H9 (cell line): ENCODE measurements at regions not wholly inside any gene's neighbourhood (a gene's known extent, or its start where the extent isn't known, plus 50 kb on each side); places are given as distances from the start of the nearest gene placed in this dataset.

Experiments
- DNase-seq: peaks from one replicate; pipeline ENCODE4 v3.0.0-alpha.2; 2017
- H2AFZ ChIP-seq: one replicate; pipeline ENCODE4 v1.6.1; 2013; ENCODE audit warnings: mild to moderate bottlenecking, low read length, control low read depth, moderate library complexity
- H2AK5ac ChIP-seq: 2 replicates; pipeline ENCODE4 v1.6.1; 2013; ENCODE audit warnings: low read length, control low read depth, mixed read lengths; ENCODE audit not compliant: insufficient read length
- H2BK120ac ChIP-seq: one replicate; pipeline ENCODE4 v1.6.1; 2013; ENCODE audit warnings: low read depth, mild to moderate bottlenecking, low read length, control low read depth, inconsistent platforms; ENCODE audit not compliant: poor library complexity, severe bottlenecking
- H2BK12ac ChIP-seq: 2 replicates; pipeline ENCODE4 v1.6.1; 2013; ENCODE audit warnings: low read length, control low read depth, mixed read lengths, low read depth; ENCODE audit not compliant: insufficient read length
- H2BK15ac ChIP-seq: 2 replicates; pipeline ENCODE4 v1.6.1; 2013; ENCODE audit warnings: low read depth, low read length, control low read depth
- H2BK20ac ChIP-seq: one replicate; pipeline ENCODE4 v1.6.1; 2013; ENCODE audit warnings: low read depth, mild to moderate bottlenecking, low read length, control low read depth, inconsistent platforms; ENCODE audit not compliant: poor library complexity, severe bottlenecking
- H2BK5ac ChIP-seq: 2 replicates; pipeline ENCODE4 v1.6.1; 2013; ENCODE audit warnings: low read length, control low read depth, mixed read lengths; ENCODE audit not compliant: insufficient read length
- H3K14ac ChIP-seq: 2 replicates; pipeline ENCODE4 v1.6.1; 2013; ENCODE audit warnings: low read length, control low read depth; ENCODE audit not compliant: insufficient read depth
- H3K18ac ChIP-seq: 2 replicates; pipeline ENCODE4 v1.6.1; 2013; ENCODE audit warnings: low read depth, mild to moderate bottlenecking, mixed read lengths, low read length, control low read depth; ENCODE audit not compliant: insufficient read length
- H3K23ac ChIP-seq: 2 replicates; pipeline ENCODE4 v1.6.1; 2013; ENCODE audit warnings: low read length, control low read depth, mixed read lengths, low read depth; ENCODE audit not compliant: insufficient read length
- H3K23me2 ChIP-seq: 2 replicates; pipeline ENCODE4 v1.6.1; 2013; ENCODE audit warnings: low read depth, mild to moderate bottlenecking, mixed read lengths, low read length, control low read depth; ENCODE audit not compliant: insufficient read length, poor library complexity, severe bottlenecking
- H3K27ac ChIP-seq: 2 replicates; pipeline ENCODE4 v1.5.1; 2013; ENCODE audit warnings: low read length, control low read depth, mixed read lengths, low read depth; ENCODE audit not compliant: insufficient read length
- H3K27me3 ChIP-seq: 2 replicates; pipeline ENCODE4 v1.6.1; 2013; ENCODE audit warnings: low read length, control low read depth, inconsistent platforms; ENCODE audit not compliant: insufficient read depth
- H3K4ac ChIP-seq: 2 replicates; pipeline ENCODE4 v1.6.1; 2013; ENCODE audit warnings: low read depth, mild to moderate bottlenecking, control low read depth, inconsistent platforms, low read length, moderate library complexity
- H3K4me1 ChIP-seq: 2 replicates; pipeline ENCODE4 v1.6.1; 2013; ENCODE audit warnings: low read length, control low read depth, inconsistent platforms; ENCODE audit not compliant: insufficient read depth
- H3K4me2 ChIP-seq: 2 replicates; pipeline ENCODE4 v1.6.1; 2013; ENCODE audit warnings: low read length, control low read depth, mixed read lengths; ENCODE audit not compliant: insufficient read length, insufficient read depth
- H3K56ac ChIP-seq: 2 replicates; pipeline ENCODE4 v1.6.1; 2013; ENCODE audit warnings: low read depth, mild to moderate bottlenecking, mixed read lengths, low read length, control low read depth; ENCODE audit not compliant: insufficient read length
- H3K79me1 ChIP-seq: 2 replicates; pipeline ENCODE4 v1.6.1; 2013; ENCODE audit warnings: low read depth, mild to moderate bottlenecking, moderate library complexity, low read length, control low read depth, inconsistent platforms; ENCODE audit not compliant: insufficient read depth, poor library complexity, severe bottlenecking
- H3K79me2 ChIP-seq: 2 replicates; pipeline ENCODE4 v1.6.1; 2013; ENCODE audit warnings: low read length, control low read depth, inconsistent platforms; ENCODE audit not compliant: insufficient read depth
- H3K9ac ChIP-seq: 2 replicates; pipeline ENCODE4 v1.6.1; 2013; ENCODE audit warnings: low read length, control low read depth, mixed read lengths; ENCODE audit not compliant: insufficient read length; ENCODE audit errors: extremely low read depth
- H3K9me3 ChIP-seq: one replicate; pipeline ENCODE4 v1.6.1; 2013; ENCODE audit warnings: low read depth, low read length, inconsistent platforms; ENCODE audit not compliant: control insufficient read depth
- H3T11ph ChIP-seq: one replicate; pipeline ENCODE4 v1.6.1; 2013; ENCODE audit warnings: mild to moderate bottlenecking, low read length, control low read depth, inconsistent platforms
- H4K20me1 ChIP-seq: one replicate; pipeline ENCODE4 v1.6.1; 2013; ENCODE audit not compliant: control insufficient read depth, insufficient read length, insufficient read depth
- H4K5ac ChIP-seq: 2 replicates; pipeline ENCODE4 v1.6.1; 2013; ENCODE audit warnings: low read depth, mild to moderate bottlenecking, mixed read lengths, low read length, control low read depth; ENCODE audit not compliant: insufficient read length
- H4K8ac ChIP-seq: replicated peaks from 2 replicates; pipeline ENCODE4 v1.6.1; 2013; ENCODE audit warnings: low read length, control low read depth, mixed read lengths, low read depth; ENCODE audit not compliant: insufficient read length
- H4K91ac ChIP-seq: 2 replicates; pipeline ENCODE4 v1.6.1; 2013; ENCODE audit warnings: low read depth, mild to moderate bottlenecking, moderate library complexity, mixed read lengths, low read length, control low read depth; ENCODE audit not compliant: insufficient read length
- H3K27ac Mint-ChIP-seq, 3 experiments: 2 replicates in 2 of 3; 3 replicates in 1 of 3; pipeline ENCODE4 v1.8.0; 2020 to 2021; ENCODE audit warnings: mixed read lengths in 3 of 3, mild to moderate bottlenecking in 1 of 3, moderate library complexity in 1 of 3
- H3K27me3 Mint-ChIP-seq: 2 replicates; pipeline ENCODE4 v1.8.0; 2021; ENCODE audit warnings: low read depth, mild to moderate bottlenecking, moderate library complexity, mixed read lengths
- H3K36me3 Mint-ChIP-seq, 3 experiments: 2 replicates in 2 of 3; 3 replicates in 1 of 3; pipeline ENCODE4 v1.8.0; 2020 to 2021; ENCODE audit warnings: low read depth in 3 of 3, mixed read lengths in 3 of 3; ENCODE audit not compliant: insufficient read depth in 1 of 3
- H3K4me1 Mint-ChIP-seq, 2 experiments: 2 replicates each; pipeline ENCODE4 v1.8.0; 2020; ENCODE audit warnings: mixed read lengths in 2 of 2
- H3K4me3 Mint-ChIP-seq, 2 experiments: 2 replicates in 1 of 2; 3 replicates in 1 of 2; pipeline ENCODE4 v1.8.0; 2020 to 2021; ENCODE audit warnings: mild to moderate bottlenecking in 2 of 2, mixed read lengths in 2 of 2, moderate library complexity in 1 of 2
- H3K9me3 Mint-ChIP-seq, 2 experiments: 2 replicates in 1 of 2; 3 replicates in 1 of 2; pipeline ENCODE4 v1.8.0; 2020; ENCODE audit warnings: mild to moderate bottlenecking in 2 of 2, mixed read lengths in 2 of 2, moderate library complexity in 1 of 2
- CTCF ChIP-seq: fragments of 200-600 bp; sonication (generic); conservative IDR thresholded peaks from 3 replicates; pipeline ENCODE4 v1.8.0; 2021; ENCODE audit warnings: antibody characterized with exemption, mild to moderate bottlenecking
- WGBS: extraction: QIAGEN DNeasy Blood & Tissue Kit; methylation state at CpG from one replicate; pipeline ENCODE4 v1.1.7; 2013; ENCODE audit warnings: missing lambda C conversion rate, low lambda C conversion rate, mixed read lengths; ENCODE audit not compliant: insufficient read length; ENCODE audit errors: extremely low coverage; 5-methylcytosine and 5-hydroxymethylcytosine counted together

DNA sequence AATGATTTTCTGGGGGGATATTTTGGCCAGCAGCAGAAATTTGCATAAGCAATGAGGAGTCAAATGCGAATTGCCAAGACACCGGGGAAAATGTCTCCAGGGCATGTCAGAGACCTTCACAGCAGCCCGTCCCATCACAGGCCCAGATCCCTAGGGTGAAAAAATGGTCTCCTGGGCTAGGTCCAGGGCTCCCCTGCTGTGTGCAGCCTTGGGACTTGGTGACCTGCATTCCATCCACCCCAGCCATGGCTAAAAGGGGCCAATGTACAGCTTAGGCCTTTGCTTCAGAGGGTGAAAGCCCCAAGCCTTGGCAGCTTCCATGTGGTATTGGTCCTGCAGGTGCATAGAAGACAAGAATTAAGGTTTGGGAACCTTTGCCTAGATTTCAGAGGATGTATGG lies 534.5 kb upstream of the MEF2C start:
- Histone ChIP-seq H3K4me2 (no peak overlapping the region), H3K18ac (no peak overlapping the region), H2BK5ac (no peak overlapping the region), H3K27ac (no peak overlapping the region), H3K9ac (no peak overlapping the region), H2AK5ac (no peak overlapping the region), H4K20me1 (no peaks in the 10 kb centered on the region), H2BK120ac (no peak overlapping the region), H2BK12ac (no peak overlapping the region), H3K4me1 (no peaks in the 10 kb centered on the region), H3T11ph (no peak overlapping the region), H2BK20ac (no peak overlapping the region), H2AFZ (no peak overlapping the region), H3K23me2 (no peaks in the 10 kb centered on the region), H3K14ac (no peak overlapping the region), H4K91ac (no peak overlapping the region), H4K8ac (no peak overlapping the region), H3K9me3 (no peaks in the 10 kb centered on the region), H3K23ac (no peak overlapping the region), H4K5ac (no peak overlapping the region), H3K79me2 (no peaks in the 10 kb centered on the region), H2BK15ac (no peak overlapping the region), H3K56ac (no peak overlapping the region), H3K27me3 (no peaks in the 10 kb centered on the region), H3K4ac (no peak overlapping the region), H3K79me1 (no peaks in the 10 kb centered on the region)
- TF ChIP-seq CTCF = no peak
- no peaks in the 10 kb centered on the region; a peak in 1 of 7 replicates for H3K36me3 Mint-ChIP-seq
- peaks cover 10 to 13% of the 10 kb centered on the region in 2 experiments for H3K4me1 Mint-ChIP-seq
- no CpG with 5 or more reads among the region's 3 CpGs for WGBS
- DNase-seq = no peak
- no peak overlapping the region for H3K27ac Mint-ChIP-seq
- H3K9me3 Mint-ChIP-seq = no peaks in the 10 kb centered on the region
- no peak overlapping the region for H3K4me3 Mint-ChIP-seq
- no peaks in the 10 kb centered on the region for H3K27me3 Mint-ChIP-seq
